Loucy (cell line): ENCODE measurements at regions not wholly inside any gene's neighbourhood (a gene's known extent, or its start where the extent isn't known, plus 50 kb on each side); places are given as distances from the start of the nearest gene placed in this dataset.

Source experiments
- H2AFZ ChIP-seq: fragments of 200-600 bp; sonication (generic); 2 replicates; pipeline ENCODE4 v1.6.0; 2016; ENCODE audit warnings: antibody characterized with exemption, mild to moderate bottlenecking, low read length, moderate library complexity
- H3F3A ChIP-seq: fragments of 200-600 bp; 2 replicates; pipeline ENCODE4 v1.6.0; 2016; ENCODE audit warnings: antibody characterized with exemption, low read depth, mild to moderate bottlenecking
- H3K27me3 ChIP-seq: fragments of 200-600 bp; sonication (generic); 2 replicates; pipeline ENCODE4 v1.6.1; 2014; ENCODE audit warnings: low read length, mild to moderate bottlenecking; ENCODE audit not compliant: insufficient read depth, poor library complexity, severe bottlenecking
- H3K36me3 ChIP-seq: fragments of 200-600 bp; sonication (generic); 2 replicates; pipeline ENCODE4 v1.6.1; 2016; ENCODE audit warnings: low read length; ENCODE audit not compliant: insufficient read depth
- H3K4me1 ChIP-seq: fragments of 200-600 bp; sonication (generic); 2 replicates; pipeline ENCODE4 v1.5.1; 2014; ENCODE audit warnings: low read length, mild to moderate bottlenecking; ENCODE audit not compliant: insufficient read depth, poor library complexity, severe bottlenecking
- H3K4me2 ChIP-seq: fragments of 200-600 bp; sonication (generic); 2 replicates; pipeline ENCODE4 v1.6.0; 2014; ENCODE audit warnings: antibody characterized with exemption, low read length, low read depth, mild to moderate bottlenecking; ENCODE audit not compliant: poor library complexity, severe bottlenecking
- H3K4me3 ChIP-seq: fragments of 200-600 bp; sonication (generic); 2 replicates; pipeline ENCODE4 v1.5.1; 2014; ENCODE audit warnings: low read length, mild to moderate bottlenecking, mixed read lengths; ENCODE audit not compliant: poor library complexity, severe bottlenecking
- H3K79me2 ChIP-seq: fragments of 200-600 bp; sonication (generic); 2 replicates; pipeline ENCODE4 v1.6.1; 2014; ENCODE audit warnings: low read length; ENCODE audit not compliant: insufficient read depth
- H3K9ac ChIP-seq: fragments of 200-600 bp; sonication (generic); 2 replicates; pipeline ENCODE4 v1.6.0; 2014; ENCODE audit warnings: mild to moderate bottlenecking, low read depth, low read length, moderate library complexity; ENCODE audit not compliant: poor library complexity, severe bottlenecking
- H3K9me2 ChIP-seq: fragments of 200-600 bp; sonication (generic); replicated peaks from 2 replicates; pipeline ENCODE4 v1.6.1; 2016; ENCODE audit warnings: low read depth, low read length, mixed read lengths
- H3K9me3 ChIP-seq: fragments of 200-600 bp; sonication (generic); 2 replicates; pipeline ENCODE4 v1.6.1; 2014; ENCODE audit warnings: mild to moderate bottlenecking, antibody characterized with exemption, low read length, low read depth; ENCODE audit not compliant: insufficient read depth
- H4K20me1 ChIP-seq: fragments of 200-600 bp; sonication (generic); 2 replicates; pipeline ENCODE4 v1.6.0; 2014; ENCODE audit warnings: antibody characterized with exemption, low read length, mild to moderate bottlenecking; ENCODE audit not compliant: insufficient read depth, poor library complexity, severe bottlenecking
- CTCF ChIP-seq: fragments of 200-600 bp; sonication (generic); conservative IDR thresholded peaks from 2 replicates; pipeline ENCODE4 v1.5.1; 2014; ENCODE audit warnings: mild to moderate bottlenecking, antibody characterized with exemption, low read length
- EZH2phosphoT487 ChIP-seq: fragments of 200-600 bp; IDR thresholded peaks from 2 replicates; pipeline ENCODE4 v1.6.1; 2018; ENCODE audit warnings: antibody characterized with exemption, mild to moderate bottlenecking, moderate library complexity, borderline replicate concordance

- Histone ChIP-seq H3K36me3 (no peaks in the 10 kb centered on the region), H3F3A (no peaks in the 10 kb centered on the region), H3K9me2 (no peaks in the 10 kb centered on the region), H3K9ac (no peak overlapping the region), H3K79me2 (no peaks in the 10 kb centered on the region), H2AFZ (no peak overlapping the region), H3K4me3 (no peak overlapping the region), H4K20me1 (no peaks in the 10 kb centered on the region), H3K4me2 (no peak overlapping the region), H3K27me3 (no peaks in the 10 kb centered on the region), H3K9me3 (no peaks in the 10 kb centered on the region), H3K4me1 (no peaks in the 10 kb centered on the region)
- no peak for TF ChIP-seq CTCF
- TF ChIP-seq EZH2phosphoT487: no peak
Observed at GRCh38 chr14:42736408-42736807, 1129.7 kb downstream of the LRFN5 start.

GRCh38 chr14:42734041-42734440 lies 1127.4 kb downstream of the LRFN5 start:
- no peaks in the 10 kb centered on the region for H3K4me1 ChIP-seq
- no peaks in the 10 kb centered on the region for H3K9me2 ChIP-seq
- no peak overlapping the region for H3K4me2 ChIP-seq
- no peak overlapping the region for H3K4me3 ChIP-seq
- H3K9me3 ChIP-seq: no peaks in the 10 kb centered on the region
- no peaks in the 10 kb centered on the region for H3F3A ChIP-seq
- no peaks in the 10 kb centered on the region for H3K36me3 ChIP-seq
- H2AFZ ChIP-seq: no peak overlapping the region
- H4K20me1 ChIP-seq: no peaks in the 10 kb centered on the region
- H3K27me3 ChIP-seq: no peaks in the 10 kb centered on the region
- no peak overlapping the region for H3K9ac ChIP-seq
- TF ChIP-seq CTCF: no peak
- no peak for TF ChIP-seq EZH2phosphoT487
- H3K79me2 ChIP-seq: no peaks in the 10 kb centered on the region

GRCh38 chr14:42732005-42732404 lies 1125.3 kb downstream of the LRFN5 start:
- Histone ChIP-seq H3F3A (no peaks in the 10 kb centered on the region), H3K9me3 (no peaks in the 10 kb centered on the region), H3K9me2 (no peaks in the 10 kb centered on the region), H3K9ac (no peak overlapping the region), H3K79me2 (no peaks in the 10 kb centered on the region), H4K20me1 (no peaks in the 10 kb centered on the region), H3K4me1 (no peaks in the 10 kb centered on the region), H3K36me3 (no peaks in the 10 kb centered on the region), H3K4me2 (no peak overlapping the region), H3K27me3 (no peaks in the 10 kb centered on the region), H2AFZ (no peak overlapping the region), H3K4me3 (no peak overlapping the region)
- TF ChIP-seq EZH2phosphoT487 (no peak), CTCF (no peak)
